HCT116 (cell line): ENCODE measurements at regions not wholly inside any gene's neighbourhood (a gene's known extent, or its start where the extent isn't known, plus 50 kb on each side); places are given as distances from the start of the nearest gene placed in this dataset.

Source experiments
- ATAC-seq: fragments of 200-7000 bp; cut with Tn5 transposase; 2 replicates; pipeline ENCODE4 v1.9.1; 2020; ENCODE audit warnings: mild to moderate bottlenecking, moderate library complexity
- BruUV-seq: library from RNA; stranded (reverse); fragments of 400-500 nt; replicated peaks from 2 replicates; lab custom pipeline; 2021; lab: Mats Ljungman, UMichigan
- CTCF ChIA-PET: fragments of 300-600 bp; sonication (Branson Sonifier 250); formaldehyde crosslinking; loops from one replicate; lab custom pipeline; 2021; ENCODE audit warnings: antibody characterized with exemption; lab: Charles Lee
- POLR2A ChIA-PET: fragments of 300-600, 350-600 bp; sonication (Branson Sonifier 250); formaldehyde crosslinking; loops from one replicate; lab custom pipeline; 2021; ENCODE audit warnings: antibody characterized with exemption; lab: Charles Lee
- RAD21 ChIA-PET, 2 experiments: fragments of 300-600 bp; sonication (Branson Sonifier 250); formaldehyde crosslinking; loops; one replicate each; lab custom pipeline; 2023; ENCODE audit warnings: low total read pairs in 2 of 2; ENCODE audit not compliant: uncharacterized antibody in 2 of 2, unreplicated experiment in 2 of 2, low non-redundant PET in 1 of 2; lab: Charles Lee
- DNase-seq: peaks from one replicate; pipeline ENCODE4 v3.0.0-alpha.2; 2010; ENCODE audit warnings: low read depth, low spot score
- H2AFZ ChIP-seq: fragments of 200-600 bp; shearing (Covaris generic), sonication (generic); 2 replicates; pipeline ENCODE4 v1.6.1; 2017; ENCODE audit warnings: low read depth, mixed run types, mixed read lengths, antibody characterized with exemption, low read length; ENCODE audit not compliant: poor library complexity, severe bottlenecking
- H3K27ac ChIP-seq: 2 replicates; pipeline ENCODE4 v1.5.1; 2012; ENCODE audit warnings: low read depth, low read length
- H3K27me3 ChIP-seq: fragments of 200-600 bp; sonication (generic); 2 replicates; pipeline ENCODE4 v1.6.1; 2016; ENCODE audit warnings: mixed run types, low read length, mixed read lengths; ENCODE audit not compliant: insufficient read depth
- H3K36me3 ChIP-seq, 2 experiments: fragments of 200-500 bp in 1 of 2; fragments of 200-600 bp in 1 of 2; sonication (Bioruptor generic) in 1 of 2; sonication (generic) in 1 of 2; 2 replicates each; pipeline versions ENCODE4 v1.5.1 to v1.6.1; 2014 to 2016; ENCODE audit warnings: low read length in 2 of 2, inconsistent platforms in 1 of 2, mixed read lengths in 1 of 2, mixed run types in 1 of 2; ENCODE audit not compliant: insufficient read depth in 2 of 2, control insufficient read depth in 1 of 2
- H3K4me1 ChIP-seq, 2 experiments: fragments of 200-600 bp in 1 of 2; sonication (generic) in 1 of 2; 2 replicates each; pipeline versions ENCODE4 v1.5.1 to v1.6.1; 2012 to 2017; ENCODE audit warnings: low read length in 2 of 2, inconsistent platforms in 1 of 2, mild to moderate bottlenecking in 1 of 2, mixed read lengths in 1 of 2, mixed run types in 1 of 2, moderate library complexity in 1 of 2; ENCODE audit not compliant: insufficient read depth in 2 of 2, control insufficient read depth in 1 of 2
- H3K4me2 ChIP-seq: fragments of 200-600 bp; sonication (generic); 2 replicates; pipeline ENCODE4 v1.6.1; 2017; ENCODE audit warnings: mixed run types, low read length, mixed read lengths
- H3K4me3 ChIP-seq, 2 experiments: fragments of 200-600 bp in 1 of 2; sonication (generic) in 1 of 2; replicated peaks in 1 of 2; 2 replicates each; pipeline ENCODE4 v1.5.1; 2011 to 2016; ENCODE audit warnings: low read length in 2 of 2, control low read depth in 1 of 2, low read depth in 1 of 2, mild to moderate bottlenecking in 1 of 2, mixed read lengths in 1 of 2, mixed run types in 1 of 2
- H3K79me2 ChIP-seq: fragments of 200-600 bp; sonication (generic); 2 replicates; pipeline ENCODE4 v1.6.1; 2017; ENCODE audit warnings: mild to moderate bottlenecking, mixed run types, low read length, moderate library complexity, mixed read lengths; ENCODE audit not compliant: insufficient read depth
- H3K9ac ChIP-seq: fragments of 200-600 bp; sonication (generic); 2 replicates; pipeline ENCODE4 v1.6.1; 2016; ENCODE audit warnings: low read length, mixed read lengths
- H3K9me2 ChIP-seq: fragments of 200-600 bp; sonication (generic), shearing (Covaris generic); 2 replicates; pipeline ENCODE4 v1.6.1; 2017; ENCODE audit warnings: mixed run types, mild to moderate bottlenecking, moderate library complexity; ENCODE audit not compliant: insufficient read depth
- H3K9me3 ChIP-seq, 2 experiments: fragments of 200-500 bp in 1 of 2; fragments of 200-600 bp in 1 of 2; sonication (Bioruptor generic) in 1 of 2; sonication (generic) in 1 of 2; 2 replicates each; pipeline ENCODE4 v1.6.1; 2014 to 2017; ENCODE audit warnings: low read length in 2 of 2, mixed read lengths in 2 of 2, inconsistent platforms in 1 of 2, low read depth in 1 of 2, mild to moderate bottlenecking in 1 of 2, mixed run types in 1 of 2, moderate library complexity in 1 of 2; ENCODE audit not compliant: control insufficient read depth in 1 of 2, insufficient read depth in 1 of 2
- H4K20me1 ChIP-seq: fragments of 200-600 bp; sonication (generic), shearing (Covaris generic); 2 replicates; pipeline ENCODE4 v1.6.1; 2017; ENCODE audit warnings: mixed run types, mild to moderate bottlenecking, moderate library complexity; ENCODE audit not compliant: insufficient read depth
- CEBPB ChIP-seq: IDR thresholded peaks from 2 replicates; pipeline ENCODE4 v1.6.1; 2012; ENCODE audit warnings: low read depth
- EGR1 ChIP-seq: IDR thresholded peaks from 2 replicates; pipeline ENCODE4 v1.6.1; 2012; ENCODE audit warnings: low read depth
- ELF1 ChIP-seq: IDR thresholded peaks from 2 replicates; pipeline ENCODE4 v1.6.1; 2012; ENCODE audit warnings: low read depth, borderline replicate concordance
- EZH2 ChIP-seq: fragments of 200-600 bp; sonication (generic); IDR thresholded peaks from 2 replicates; pipeline ENCODE4 v1.6.1; 2017; ENCODE audit warnings: antibody characterized with exemption, mixed run types
- EZH2phosphoT487 ChIP-seq: fragments of 200-600 bp; IDR thresholded peaks from 2 replicates; pipeline ENCODE4 v1.6.1; 2018; ENCODE audit warnings: antibody characterized with exemption, borderline replicate concordance
- FOSL1 ChIP-seq: IDR thresholded peaks from 2 replicates; pipeline ENCODE4 v1.6.1; 2012; ENCODE audit warnings: low read depth
- JUND ChIP-seq: IDR thresholded peaks from 2 replicates; pipeline ENCODE4 v1.6.1; 2012
- POLR2A ChIP-seq: IDR thresholded peaks from 2 replicates; pipeline ENCODE4 v1.7.0; 2011; ENCODE audit warnings: borderline replicate concordance; ENCODE audit not compliant: insufficient read depth, insufficient read length; ENCODE audit errors: extremely low read depth
- POLR2AphosphoS5 ChIP-seq: IDR thresholded peaks from 2 replicates; pipeline ENCODE4 v1.6.1; 2011; ENCODE audit warnings: mild to moderate bottlenecking, low read depth, low read length, moderate library complexity
- RAD21 ChIP-seq: IDR thresholded peaks from 2 replicates; pipeline ENCODE4 v1.6.1; 2012; ENCODE audit warnings: low read depth, mild to moderate bottlenecking
- SIN3A ChIP-seq: IDR thresholded peaks from 2 replicates; pipeline ENCODE4 v1.6.1; 2012; ENCODE audit warnings: low read depth
- YY1 ChIP-seq: IDR thresholded peaks from 2 replicates; pipeline ENCODE4 v1.6.1; 2011; ENCODE audit warnings: low read length, low read depth, moderate library complexity, mild to moderate bottlenecking; ENCODE audit not compliant: insufficient replicate concordance; ENCODE audit errors: extremely low read depth
- ZFX ChIP-seq: fragments of 450-650 bp; IDR thresholded peaks from 2 replicates; pipeline ENCODE4 v1.6.1; 2017
- ZNF274 ChIP-seq: fragments of 200-500 bp; sonication (Bioruptor generic); IDR thresholded peaks from 2 replicates; pipeline ENCODE4 v1.6.1; 2014; ENCODE audit warnings: mild to moderate bottlenecking, low read depth, low read length, inconsistent platforms
- intact Hi-C: fragments of 100-400 bp; cut with micrococcal nuclease; formaldehyde crosslinking; loops from 2 replicates; pipeline ENCODE4 v1.10.0; 2022
- TF ChIP-seq, protein P1 (sequence below): IDR thresholded peaks from 2 replicates; pipeline ENCODE4 v1.6.1; 2012; ENCODE audit warnings: low read depth
- TF ChIP-seq, protein P2 (sequence below): IDR thresholded peaks from 2 replicates; pipeline ENCODE4 v1.6.1; 2011; ENCODE audit warnings: mild to moderate bottlenecking, low read length, moderate library complexity; ENCODE audit not compliant: insufficient replicate concordance; ENCODE audit errors: extremely low read depth

GRCh38 chr7:15834446-15834845, 148.0 kb upstream of the MEOX2 start:
- H3K27me3 ChIP-seq = no peaks in the 10 kb centered on the region
- H3K4me1 ChIP-seq = no peaks in the 10 kb centered on the region
- no peak overlapping the region for H3K4me2 ChIP-seq
- intact Hi-C loops = no loop called here
- H3K79me2 ChIP-seq = no peaks in the 10 kb centered on the region
- H3K4me3 ChIP-seq = no peak overlapping the region
- H3K9me2 ChIP-seq = no peaks in the 10 kb centered on the region
- H3K27ac ChIP-seq = no peak overlapping the region
- no peak overlapping the region for H3K9ac ChIP-seq
- TF ChIP-seq FOSL1 (no peak), JUND (no peak), YY1 (no peak), EZH2phosphoT487 (no peak), SIN3A (no peak), POLR2A (no peak), RAD21 (no peak), EGR1 (no peak), EZH2 (no peak), ZNF274 (no peak), ELF1 (no peak), CEBPB (no peak), ZFX (no peak), POLR2AphosphoS5 (no peak)
- TF ChIP-seq, protein P1, sequence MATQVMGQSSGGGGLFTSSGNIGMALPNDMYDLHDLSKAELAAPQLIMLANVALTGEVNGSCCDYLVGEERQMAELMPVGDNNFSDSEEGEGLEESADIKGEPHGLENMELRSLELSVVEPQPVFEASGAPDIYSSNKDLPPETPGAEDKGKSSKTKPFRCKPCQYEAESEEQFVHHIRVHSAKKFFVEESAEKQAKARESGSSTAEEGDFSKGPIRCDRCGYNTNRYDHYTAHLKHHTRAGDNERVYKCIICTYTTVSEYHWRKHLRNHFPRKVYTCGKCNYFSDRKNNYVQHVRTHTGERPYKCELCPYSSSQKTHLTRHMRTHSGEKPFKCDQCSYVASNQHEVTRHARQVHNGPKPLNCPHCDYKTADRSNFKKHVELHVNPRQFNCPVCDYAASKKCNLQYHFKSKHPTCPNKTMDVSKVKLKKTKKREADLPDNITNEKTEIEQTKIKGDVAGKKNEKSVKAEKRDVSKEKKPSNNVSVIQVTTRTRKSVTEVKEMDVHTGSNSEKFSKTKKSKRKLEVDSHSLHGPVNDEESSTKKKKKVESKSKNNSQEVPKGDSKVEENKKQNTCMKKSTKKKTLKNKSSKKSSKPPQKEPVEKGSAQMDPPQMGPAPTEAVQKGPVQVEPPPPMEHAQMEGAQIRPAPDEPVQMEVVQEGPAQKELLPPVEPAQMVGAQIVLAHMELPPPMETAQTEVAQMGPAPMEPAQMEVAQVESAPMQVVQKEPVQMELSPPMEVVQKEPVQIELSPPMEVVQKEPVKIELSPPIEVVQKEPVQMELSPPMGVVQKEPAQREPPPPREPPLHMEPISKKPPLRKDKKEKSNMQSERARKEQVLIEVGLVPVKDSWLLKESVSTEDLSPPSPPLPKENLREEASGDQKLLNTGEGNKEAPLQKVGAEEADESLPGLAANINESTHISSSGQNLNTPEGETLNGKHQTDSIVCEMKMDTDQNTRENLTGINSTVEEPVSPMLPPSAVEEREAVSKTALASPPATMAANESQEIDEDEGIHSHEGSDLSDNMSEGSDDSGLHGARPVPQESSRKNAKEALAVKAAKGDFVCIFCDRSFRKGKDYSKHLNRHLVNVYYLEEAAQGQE = no peak
- TF ChIP-seq, protein P2, sequence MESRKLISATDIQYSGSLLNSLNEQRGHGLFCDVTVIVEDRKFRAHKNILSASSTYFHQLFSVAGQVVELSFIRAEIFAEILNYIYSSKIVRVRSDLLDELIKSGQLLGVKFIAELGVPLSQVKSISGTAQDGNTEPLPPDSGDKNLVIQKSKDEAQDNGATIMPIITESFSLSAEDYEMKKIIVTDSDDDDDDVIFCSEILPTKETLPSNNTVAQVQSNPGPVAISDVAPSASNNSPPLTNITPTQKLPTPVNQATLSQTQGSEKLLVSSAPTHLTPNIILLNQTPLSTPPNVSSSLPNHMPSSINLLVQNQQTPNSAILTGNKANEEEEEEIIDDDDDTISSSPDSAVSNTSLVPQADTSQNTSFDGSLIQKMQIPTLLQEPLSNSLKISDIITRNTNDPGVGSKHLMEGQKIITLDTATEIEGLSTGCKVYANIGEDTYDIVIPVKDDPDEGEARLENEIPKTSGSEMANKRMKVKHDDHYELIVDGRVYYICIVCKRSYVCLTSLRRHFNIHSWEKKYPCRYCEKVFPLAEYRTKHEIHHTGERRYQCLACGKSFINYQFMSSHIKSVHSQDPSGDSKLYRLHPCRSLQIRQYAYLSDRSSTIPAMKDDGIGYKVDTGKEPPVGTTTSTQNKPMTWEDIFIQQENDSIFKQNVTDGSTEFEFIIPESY = no peak
- TF ChIP-seq, all 23 proteins: peak for 0
- H4K20me1 ChIP-seq = no peaks in the 10 kb centered on the region
- CTCF ChIA-PET = no interaction called here
- DNase-seq (no peak), ATAC-seq (no peak)
- BruUV-seq = no TSS peak
- no peaks in the 10 kb centered on the region for H3K9me3 ChIP-seq
- H3K36me3 ChIP-seq = no peaks in the 10 kb centered on the region
- no peak overlapping the region for H2AFZ ChIP-seq
- RAD21 ChIA-PET = no interaction called here
- POLR2A ChIA-PET = no interaction called here
